ENCODE measurements at regions not wholly inside any gene's neighbourhood (a gene's known extent, or its start where the extent isn't known, plus 50 kb on each side); places are given as distances from the start of the nearest gene placed in this dataset.

DNA sequence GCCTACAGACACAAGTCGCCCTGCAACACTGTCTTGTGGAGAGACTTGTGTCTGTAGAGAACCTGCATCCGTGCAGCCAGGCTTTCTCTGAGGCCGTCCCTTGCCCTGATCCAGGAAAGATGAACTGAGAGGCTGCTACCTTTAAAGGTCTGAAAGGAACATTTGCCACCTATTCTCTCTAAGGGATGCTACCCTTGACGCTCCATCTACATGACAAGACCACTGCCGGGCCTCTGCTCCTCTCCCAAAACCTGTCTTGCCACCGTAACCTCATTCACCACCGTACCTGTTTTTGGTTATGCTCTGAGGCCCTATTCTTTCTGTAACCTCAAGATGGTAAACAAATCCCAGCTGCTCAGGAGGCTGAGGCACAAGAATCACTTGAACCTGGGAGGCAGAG is 73.9 kb downstream of the FOXF2 start:
- TF ChIP-seq, protein P1, sequence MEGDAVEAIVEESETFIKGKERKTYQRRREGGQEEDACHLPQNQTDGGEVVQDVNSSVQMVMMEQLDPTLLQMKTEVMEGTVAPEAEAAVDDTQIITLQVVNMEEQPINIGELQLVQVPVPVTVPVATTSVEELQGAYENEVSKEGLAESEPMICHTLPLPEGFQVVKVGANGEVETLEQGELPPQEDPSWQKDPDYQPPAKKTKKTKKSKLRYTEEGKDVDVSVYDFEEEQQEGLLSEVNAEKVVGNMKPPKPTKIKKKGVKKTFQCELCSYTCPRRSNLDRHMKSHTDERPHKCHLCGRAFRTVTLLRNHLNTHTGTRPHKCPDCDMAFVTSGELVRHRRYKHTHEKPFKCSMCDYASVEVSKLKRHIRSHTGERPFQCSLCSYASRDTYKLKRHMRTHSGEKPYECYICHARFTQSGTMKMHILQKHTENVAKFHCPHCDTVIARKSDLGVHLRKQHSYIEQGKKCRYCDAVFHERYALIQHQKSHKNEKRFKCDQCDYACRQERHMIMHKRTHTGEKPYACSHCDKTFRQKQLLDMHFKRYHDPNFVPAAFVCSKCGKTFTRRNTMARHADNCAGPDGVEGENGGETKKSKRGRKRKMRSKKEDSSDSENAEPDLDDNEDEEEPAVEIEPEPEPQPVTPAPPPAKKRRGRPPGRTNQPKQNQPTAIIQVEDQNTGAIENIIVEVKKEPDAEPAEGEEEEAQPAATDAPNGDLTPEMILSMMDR (IDR thresholded peaks at IDR 0.05), result no peak
- Histone ChIP-seq H3K4me3 (no peak overlapping the region), H3K9me3 (no peaks in the 10 kb centered on the region), H3K4me1 (ENCODE audit: low read depth) (no peaks in the 10 kb centered on the region), H3K36me3 (ENCODE audit: low read depth) (no peaks in the 10 kb centered on the region)
- intact Hi-C loops (cut with DNase I, micrococcal nuclease), result no loop called here
- no peak for ATAC-seq
- no peak for DNase-seq

DNA sequence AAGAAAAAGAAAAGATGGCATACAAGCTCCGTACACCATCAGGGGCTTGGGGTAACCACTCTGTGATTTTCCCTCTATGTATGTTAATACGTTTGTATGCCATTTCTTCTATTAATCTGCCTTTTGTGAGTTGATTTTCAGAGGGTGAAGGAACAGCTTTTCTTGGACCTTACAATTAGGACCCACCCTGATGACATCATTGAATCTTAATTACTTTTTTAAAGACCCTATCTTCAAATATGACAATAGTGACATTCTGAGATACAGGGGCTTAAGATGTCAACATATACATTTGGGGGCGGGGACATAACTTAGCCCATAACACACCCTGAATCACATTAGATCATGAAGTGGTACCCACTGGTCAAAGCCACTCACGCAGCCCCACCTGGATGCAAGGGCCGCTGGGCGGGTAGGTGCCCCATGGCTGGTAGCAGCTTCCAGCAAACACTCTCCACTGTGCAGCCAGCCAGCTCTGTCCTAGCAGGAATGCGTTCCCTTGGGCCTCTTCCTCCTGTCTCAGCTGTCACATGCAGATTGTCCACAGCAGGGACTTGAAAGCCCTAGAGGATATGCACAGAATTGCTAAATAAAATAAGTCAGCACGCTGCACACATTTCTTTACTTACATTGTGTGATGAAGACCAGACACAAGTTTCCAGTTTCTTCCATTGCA is 74.5 kb downstream of the FOXF2 start:
- Histone ChIP-seq H3K4me1 (ENCODE audit: low read depth) (no peaks in the 10 kb centered on the region), H3K36me3 (ENCODE audit: low read depth) (no peaks in the 10 kb centered on the region), H3K4me3 (no peak overlapping the region), H3K9me3 (no peaks in the 10 kb centered on the region)
- intact Hi-C loops (cut with DNase I, micrococcal nuclease), result no loop called here
- TF ChIP-seq, protein P1 (IDR thresholded peaks at IDR 0.05), result no peak
- DNase-seq, result no peak
- ATAC-seq, result no peak

- DNase-seq, result no peak
- no peak overlapping the region for H3K4me3 ChIP-seq
- no peaks in the 10 kb centered on the region for H3K9me3 ChIP-seq
- no peak for ATAC-seq
- H3K4me1 ChIP-seq (ENCODE audit: low read depth), result no peaks in the 10 kb centered on the region
- H3K36me3 ChIP-seq (ENCODE audit: low read depth), result no peaks in the 10 kb centered on the region
- intact Hi-C loops (cut with DNase I, micrococcal nuclease), result no loop called here
- TF ChIP-seq, protein P1 (IDR thresholded peaks at IDR 0.05), result no peak
These were observed 75.5 kb downstream of the FOXF2 start for GRCh38 chr6:1464781-1465370.

DNA sequence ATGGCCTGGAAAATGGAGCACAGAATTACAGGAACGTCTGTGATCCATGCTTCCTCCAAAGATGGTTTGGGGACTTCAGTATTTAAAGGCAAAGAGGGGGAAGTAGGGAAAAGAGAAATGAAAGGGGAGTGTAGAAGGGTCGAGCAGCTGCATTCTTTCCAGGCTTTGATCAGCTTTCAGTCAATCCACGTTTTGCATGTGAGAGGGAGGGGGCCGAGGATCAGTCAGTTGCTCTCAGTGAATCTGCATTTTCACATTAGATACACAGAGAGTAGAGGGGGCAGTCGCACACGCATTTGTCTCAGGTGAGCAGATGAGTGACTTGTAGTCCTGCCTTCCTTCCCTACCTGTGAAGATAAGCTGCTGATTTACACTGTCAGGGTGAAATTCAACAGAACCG is 78.8 kb downstream of the FOXF2 start:
- Histone ChIP-seq H3K9me3 (no peaks in the 10 kb centered on the region), H3K4me3 (no peak overlapping the region), H3K4me1 (ENCODE audit: low read depth) (no peaks in the 10 kb centered on the region), H3K36me3 (ENCODE audit: low read depth) (no peaks in the 10 kb centered on the region)
- intact Hi-C loops (cut with DNase I, micrococcal nuclease), result no loop called here
- TF ChIP-seq, protein P1 (IDR thresholded peaks at IDR 0.05), result no peak
- DNase-seq (no peak), ATAC-seq (no peak)

DNA sequence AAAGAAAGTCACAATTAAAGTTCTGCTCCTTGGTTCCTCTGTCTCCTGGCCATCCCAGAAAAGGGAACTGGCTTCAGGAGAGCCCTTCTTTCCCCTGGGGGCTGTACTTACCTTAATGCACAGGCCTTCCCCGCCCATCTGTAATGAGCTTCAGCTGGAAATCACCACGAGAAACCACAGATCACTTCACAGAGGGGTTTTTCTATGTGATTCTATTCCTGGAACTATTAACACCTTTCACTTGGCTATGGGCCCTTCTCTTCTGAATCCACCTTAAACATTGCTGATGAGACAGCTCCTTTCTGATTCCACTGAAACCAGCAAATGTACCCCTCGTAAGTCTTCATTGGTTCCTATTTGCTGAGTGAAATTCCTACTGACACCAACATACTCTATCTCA is 80.7 kb downstream of the FOXF2 start:
- intact Hi-C loops (cut with DNase I, micrococcal nuclease), result no loop called here
- ATAC-seq, result no peak
- H3K4me1 ChIP-seq (ENCODE audit: low read depth), result no peaks in the 10 kb centered on the region
- TF ChIP-seq, protein P1 (IDR thresholded peaks at IDR 0.05), result no peak
- no peaks in the 10 kb centered on the region for H3K9me3 ChIP-seq
- no peaks in the 10 kb centered on the region for H3K36me3 ChIP-seq (ENCODE audit: low read depth)
- no peak for DNase-seq
- H3K4me3 ChIP-seq, result no peak overlapping the region

Data from mucosa of descending colon (tissue), 3 donors.